Upper lobe of left lung (tissue), 6 donors: ENCODE measurements at regions not wholly inside any gene's neighbourhood (a gene's known extent, or its start where the extent isn't known, plus 50 kb on each side); places are given as distances from the start of the nearest gene placed in this dataset.

Source experiments
- ATAC-seq, 2 donors: fragments of 200-7000 bp; cut with Tn5 transposase; one replicate each; pipeline ENCODE4 v1.9.1; 2022; ENCODE audit warnings: mild to moderate bottlenecking in 2 of 2, moderate library complexity in 2 of 2; ENCODE audit not compliant: low FRiP score in 2 of 2
- DNase-seq, 2 donors: peaks; one replicate each; pipeline ENCODE4 v3.0.0-alpha.2; 2019 to 2020
- H3K27ac ChIP-seq, 4 donors: fragments of 200-600 bp; sonication (generic); one replicate each; pipeline ENCODE4 v1.5.1; 2016 to 2019
- H3K27me3 ChIP-seq, 4 donors: fragments of 200-600 bp; sonication (generic); one replicate each; pipeline ENCODE4 v1.5.1; 2017 to 2019
- H3K36me3 ChIP-seq, 4 donors: fragments of 200-600 bp; sonication (generic); one replicate each; pipeline ENCODE4 v1.5.1; 2016 to 2019
- H3K4me1 ChIP-seq, 4 donors: fragments of 200-600 bp; sonication (generic); one replicate each; pipeline ENCODE4 v1.5.1; 2018 to 2019
- H3K4me3 ChIP-seq, 4 donors: fragments of 200-600 bp; sonication (generic); one replicate each; pipeline ENCODE4 v1.5.1; 2017 to 2019; ENCODE audit warnings: mild to moderate bottlenecking in 2 of 4, moderate library complexity in 1 of 4
- H3K9me3 ChIP-seq, 4 donors: fragments of 200-600 bp; sonication (generic); one replicate each; pipeline ENCODE4 v1.5.1; 2018 to 2019
- EP300 ChIP-seq, 4 donors: sonication (generic); formaldehyde crosslinking; IDR thresholded peaks; one replicate each; pipeline ENCODE4 v1.5.1; 2017; ENCODE audit warnings: antibody characterized with exemption in 4 of 4, control low read depth in 2 of 4
- POLR2A ChIP-seq, 4 donors: fragments of 450-650 bp; IDR thresholded peaks; one replicate each; pipeline ENCODE4 v1.5.1; 2016 to 2017; ENCODE audit warnings: antibody characterized with exemption in 4 of 4, mild to moderate bottlenecking in 2 of 4
- POLR2AphosphoS5 ChIP-seq, 2 donors: sonication (generic); formaldehyde crosslinking; IDR thresholded peaks; one replicate each; pipeline ENCODE4 v1.5.1; 2017; ENCODE audit warnings: antibody characterized with exemption in 2 of 2
- WGBS, 2 donors: methylation state at CpG; one replicate each; pipeline ENCODE4 v1.1.5; 2017 to 2018; 5-methylcytosine and 5-hydroxymethylcytosine counted together
- TF ChIP-seq, protein P1 (sequence below), 6 experiments: fragments of 450-650 bp in 4 of 6; fragments of 200-600 bp in 2 of 6; sonication (generic) in 2 of 6; IDR thresholded peaks; one replicate each; pipeline ENCODE4 v1.5.1; 2016 to 2019; ENCODE audit warnings: antibody characterized with exemption in 6 of 6
- donor health status: DM: no; HTN: no; CAD: no; lungs with moderate emphysema.
- donor health status: DM: no; HTN: yes; CAD: no; lungs with severe emphysema.

DNA sequence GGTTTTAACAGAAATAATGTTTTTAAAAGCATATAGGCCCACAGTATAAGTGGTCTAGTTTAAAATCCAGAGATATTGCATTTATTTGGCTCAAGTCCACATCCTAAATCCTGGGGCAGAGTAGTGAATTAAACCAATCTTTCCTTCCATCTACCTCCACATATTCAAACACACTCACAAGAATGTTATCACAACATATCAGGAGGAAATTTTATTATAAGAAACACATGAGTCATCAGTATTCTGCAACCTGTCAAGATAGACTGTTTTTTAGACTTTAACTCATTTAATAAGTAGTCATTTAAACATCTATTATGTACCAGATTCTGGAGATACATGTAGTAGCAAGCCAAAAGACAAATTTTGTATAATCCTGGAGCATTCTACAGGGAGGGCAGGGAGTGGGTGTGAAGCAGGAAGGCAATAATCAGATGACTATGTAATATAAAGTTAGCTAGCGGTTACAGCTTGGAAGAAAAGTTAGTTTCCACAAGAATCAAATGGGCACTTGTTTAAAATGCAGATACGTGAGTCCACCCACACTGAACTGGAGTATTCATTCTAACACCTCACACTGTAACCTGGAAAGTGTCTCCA lies 187.3 kb upstream of the PIK3R1 start:
- TF ChIP-seq POLR2A (IDR thresholded peaks at IDR 0.05): no peak
- no peak for TF ChIP-seq POLR2AphosphoS5 (IDR thresholded peaks at IDR 0.05)
- TF ChIP-seq, protein P1, sequence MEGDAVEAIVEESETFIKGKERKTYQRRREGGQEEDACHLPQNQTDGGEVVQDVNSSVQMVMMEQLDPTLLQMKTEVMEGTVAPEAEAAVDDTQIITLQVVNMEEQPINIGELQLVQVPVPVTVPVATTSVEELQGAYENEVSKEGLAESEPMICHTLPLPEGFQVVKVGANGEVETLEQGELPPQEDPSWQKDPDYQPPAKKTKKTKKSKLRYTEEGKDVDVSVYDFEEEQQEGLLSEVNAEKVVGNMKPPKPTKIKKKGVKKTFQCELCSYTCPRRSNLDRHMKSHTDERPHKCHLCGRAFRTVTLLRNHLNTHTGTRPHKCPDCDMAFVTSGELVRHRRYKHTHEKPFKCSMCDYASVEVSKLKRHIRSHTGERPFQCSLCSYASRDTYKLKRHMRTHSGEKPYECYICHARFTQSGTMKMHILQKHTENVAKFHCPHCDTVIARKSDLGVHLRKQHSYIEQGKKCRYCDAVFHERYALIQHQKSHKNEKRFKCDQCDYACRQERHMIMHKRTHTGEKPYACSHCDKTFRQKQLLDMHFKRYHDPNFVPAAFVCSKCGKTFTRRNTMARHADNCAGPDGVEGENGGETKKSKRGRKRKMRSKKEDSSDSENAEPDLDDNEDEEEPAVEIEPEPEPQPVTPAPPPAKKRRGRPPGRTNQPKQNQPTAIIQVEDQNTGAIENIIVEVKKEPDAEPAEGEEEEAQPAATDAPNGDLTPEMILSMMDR (IDR thresholded peaks at IDR 0.05): no peak
- no peak for TF ChIP-seq EP300 (IDR thresholded peaks at IDR 0.05)
- H3K27ac ChIP-seq: peak overlapping the region in 1 of 4 donors; percentile 22

DNA sequence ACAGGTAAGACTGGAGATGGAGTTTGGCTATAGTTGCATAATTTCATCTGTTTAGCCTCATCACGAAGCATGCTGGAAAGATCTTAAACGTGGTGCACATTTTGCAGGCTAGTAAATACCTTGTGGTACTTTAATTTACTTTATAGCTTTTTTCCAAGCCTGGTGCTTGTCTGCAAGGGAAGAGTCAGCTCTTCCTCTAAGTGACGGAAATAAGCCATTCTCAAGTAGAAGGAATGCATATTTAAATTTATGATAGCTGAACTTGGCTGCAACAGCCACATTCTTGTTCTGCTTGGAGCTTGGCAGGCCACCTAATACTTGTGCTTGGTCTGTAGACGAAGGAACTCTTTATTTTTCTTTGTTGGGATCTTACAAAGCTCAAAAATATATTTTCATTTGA lies 188.0 kb upstream of the PIK3R1 start:
- H3K4me1 ChIP-seq: peaks cover 0 to 6% (median 0%) of the 10 kb centered on the region in 4 donors
- DNase-seq (no peak), ATAC-seq (peak in 1 of 2 donors; percentile 55)
- whole genome bisulfite sequencing, 2 donors: 47 to 50% methylated on average over 4 of the region's 4 CpGs
- H3K9me3 ChIP-seq: no peaks in the 10 kb centered on the region
- no peaks in the 10 kb centered on the region for H3K36me3 ChIP-seq
- H3K27me3 ChIP-seq: no peaks in the 10 kb centered on the region
- peak overlapping the region in 1 of 4 donors; percentile 22 for H3K27ac ChIP-seq
- H3K4me3 ChIP-seq: no peak overlapping the region
- no peak for TF ChIP-seq POLR2AphosphoS5 (IDR thresholded peaks at IDR 0.05)
- TF ChIP-seq, protein P1 (IDR thresholded peaks at IDR 0.05): no peak
- TF ChIP-seq EP300 (IDR thresholded peaks at IDR 0.05): no peak
- TF ChIP-seq POLR2A (IDR thresholded peaks at IDR 0.05): no peak

More for the DNA sequence above, 187.3 kb upstream of the PIK3R1 start:
- H3K9me3 ChIP-seq: no peaks in the 10 kb centered on the region
- no peaks in the 10 kb centered on the region for H3K36me3 ChIP-seq
- 75 to 90% methylated on average over 2 of the region's 2 CpGs for WGBS, 2 donors
- no peak for ATAC-seq
- peaks cover 0 to 6% (median 0%) of the 10 kb centered on the region in 4 donors for H3K4me1 ChIP-seq
- DNase-seq: no peak
- H3K27me3 ChIP-seq: no peaks in the 10 kb centered on the region
- no peak overlapping the region for H3K4me3 ChIP-seq

DNA sequence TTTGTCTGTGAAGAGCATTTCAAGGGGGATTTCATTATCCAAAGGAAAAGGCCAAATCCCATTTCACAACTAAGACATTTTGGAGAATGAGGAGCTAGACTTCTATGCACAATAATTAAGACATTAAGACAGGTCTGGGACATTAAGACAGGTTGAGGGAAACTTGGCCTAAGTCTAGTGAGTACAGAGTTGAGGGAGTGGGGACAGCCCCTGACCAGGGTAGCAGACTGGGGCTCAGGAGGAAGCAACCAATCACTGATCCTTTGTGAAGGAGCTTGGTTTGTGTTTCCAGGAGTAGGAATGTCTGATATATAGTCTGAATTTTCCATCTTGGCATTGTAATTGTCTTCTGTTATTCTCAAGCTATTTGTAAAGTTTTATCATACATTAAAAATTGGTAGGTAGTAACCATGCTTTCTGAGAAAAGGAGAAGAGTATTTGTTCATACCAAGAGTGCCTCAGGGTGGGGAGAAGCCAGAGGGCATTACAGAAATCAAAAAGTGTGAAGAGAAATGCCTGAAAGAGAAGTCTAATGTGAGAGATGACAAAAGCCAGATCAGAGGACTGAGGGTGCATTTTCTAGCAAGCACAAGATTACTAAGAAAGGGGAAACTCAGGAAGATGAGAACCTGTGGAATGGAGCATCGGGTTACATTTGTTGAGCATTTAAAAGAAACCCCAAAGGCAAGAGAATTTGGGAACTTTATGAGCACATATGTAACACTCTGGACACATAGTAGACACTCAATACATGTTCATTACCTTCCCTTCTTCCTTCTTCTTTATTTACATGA lies 189.3 kb upstream of the PIK3R1 start:
- no peak overlapping the region for H3K27ac ChIP-seq
- DNase-seq (no peak), ATAC-seq (no peak)
- no peak overlapping the region for H3K4me3 ChIP-seq
- no peaks in the 10 kb centered on the region for H3K9me3 ChIP-seq
- TF ChIP-seq, protein P1 (IDR thresholded peaks at IDR 0.05): no peak
- no peak for TF ChIP-seq EP300 (IDR thresholded peaks at IDR 0.05)
- TF ChIP-seq POLR2A (IDR thresholded peaks at IDR 0.05): no peak
- TF ChIP-seq POLR2AphosphoS5 (IDR thresholded peaks at IDR 0.05): no peak
- no peaks in the 10 kb centered on the region for H3K36me3 ChIP-seq
- H3K4me1 ChIP-seq: peaks cover 0 to 6% (median 0%) of the 10 kb centered on the region in 4 donors
- 83 to 90% methylated on average over 1 of the region's 1 CpG for WGBS, 2 donors
- H3K27me3 ChIP-seq: no peaks in the 10 kb centered on the region

DNA sequence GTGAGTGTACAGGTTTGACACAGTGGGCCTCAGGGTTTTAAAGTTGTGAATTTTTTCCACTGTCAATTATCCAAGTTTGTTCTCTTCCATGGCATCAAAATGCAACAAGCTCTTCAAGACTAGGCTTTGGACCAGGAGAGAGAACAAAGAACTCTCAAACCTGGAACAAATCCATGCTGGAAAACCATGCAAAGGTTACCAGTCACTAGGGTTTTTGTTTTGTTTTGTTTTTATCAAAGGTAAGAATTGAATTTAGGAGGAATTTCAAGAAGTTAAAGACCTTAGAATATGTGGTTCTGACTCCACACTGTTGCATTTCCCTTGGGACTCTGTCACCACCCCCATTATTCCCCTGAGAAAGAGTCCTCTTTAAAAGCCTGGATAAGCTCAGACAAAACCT lies 191.1 kb upstream of the PIK3R1 start:
- ATAC-seq: no peak
- TF ChIP-seq, protein P1 (IDR thresholded peaks at IDR 0.05): no peak
- TF ChIP-seq EP300 (IDR thresholded peaks at IDR 0.05) (no peak), POLR2AphosphoS5 (IDR thresholded peaks at IDR 0.05) (no peak), POLR2A (IDR thresholded peaks at IDR 0.05) (no peak)

More for the DNA sequence above, 191.1 kb upstream of the PIK3R1 start:
- no peak overlapping the region for H3K4me3 ChIP-seq
- H3K36me3 ChIP-seq: no peaks in the 10 kb centered on the region
- DNase-seq: no peak
- H3K27ac ChIP-seq: no peak overlapping the region
- no peaks in the 10 kb centered on the region for H3K27me3 ChIP-seq
- peaks cover 0 to 6% (median 0%) of the 10 kb centered on the region in 4 donors for H3K4me1 ChIP-seq
- H3K9me3 ChIP-seq: no peaks in the 10 kb centered on the region
